ENCODE measurements at regions not wholly inside any gene's neighbourhood (a gene's known extent, or its start where the extent isn't known, plus 50 kb on each side); places are given as distances from the start of the nearest gene placed in this dataset.

DNA sequence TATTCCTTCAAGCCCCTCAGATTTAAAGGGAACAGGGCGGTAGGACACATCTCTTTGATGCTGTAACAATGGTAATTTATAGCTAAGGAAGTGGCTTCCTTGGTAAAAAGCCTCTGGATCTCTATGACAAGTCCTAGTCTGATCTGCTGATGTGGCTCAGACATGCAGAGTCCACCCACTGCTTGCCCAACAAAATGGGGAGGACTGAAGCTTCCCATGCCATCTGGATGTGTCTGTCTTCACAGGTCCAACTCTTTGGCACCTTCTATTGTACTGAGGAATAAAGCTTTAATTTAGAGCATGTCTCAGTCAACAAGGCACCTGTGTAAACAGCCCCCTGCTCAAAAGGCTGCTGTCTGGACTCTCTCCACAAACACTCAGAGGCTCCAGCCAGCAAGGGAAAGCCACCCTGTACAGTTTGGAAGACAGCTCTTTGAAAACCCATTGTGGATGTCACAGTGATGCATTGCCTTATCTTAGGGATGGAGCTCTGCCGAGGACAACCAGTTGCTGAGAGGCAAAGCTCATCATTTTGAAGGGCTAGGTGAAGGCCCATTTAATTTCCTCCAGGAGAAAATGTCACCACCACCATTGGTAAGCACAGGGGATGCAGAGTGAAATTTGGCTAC is 348.6 kb upstream of the GRM7 start:
- DNase-seq (ENCODE audit: low spot score): no peak

DNA sequence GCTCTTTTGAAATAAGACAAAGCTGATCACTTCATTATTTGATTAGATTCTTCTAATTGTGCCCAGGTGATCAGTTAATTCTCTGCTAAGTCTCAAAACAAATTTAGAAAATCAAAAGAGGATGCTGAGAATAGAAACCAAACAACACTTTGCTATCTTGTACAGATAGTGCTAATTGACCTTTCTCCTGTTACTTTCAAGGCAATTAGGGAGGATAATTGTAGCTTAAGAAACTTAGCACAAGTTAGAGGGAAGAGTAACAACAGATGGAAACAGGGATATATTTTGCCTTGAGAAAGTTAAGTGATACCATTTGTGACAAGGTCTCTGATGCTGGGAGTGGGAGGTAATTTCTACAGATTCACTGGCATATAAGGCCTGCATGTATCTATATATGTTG is 344.8 kb upstream of the GRM7 start:
- DNase-seq (ENCODE audit: low spot score): no peak

- DNase-seq (ENCODE audit: low spot score): no peak
Measured at GRCh38 chr3:6516694-6517093, 344.2 kb upstream of the GRM7 start.

- no peak for DNase-seq (ENCODE audit: low spot score)
Measured at GRCh38 chr3:6518709-6519345, 342.1 kb upstream of the GRM7 start.

DNA sequence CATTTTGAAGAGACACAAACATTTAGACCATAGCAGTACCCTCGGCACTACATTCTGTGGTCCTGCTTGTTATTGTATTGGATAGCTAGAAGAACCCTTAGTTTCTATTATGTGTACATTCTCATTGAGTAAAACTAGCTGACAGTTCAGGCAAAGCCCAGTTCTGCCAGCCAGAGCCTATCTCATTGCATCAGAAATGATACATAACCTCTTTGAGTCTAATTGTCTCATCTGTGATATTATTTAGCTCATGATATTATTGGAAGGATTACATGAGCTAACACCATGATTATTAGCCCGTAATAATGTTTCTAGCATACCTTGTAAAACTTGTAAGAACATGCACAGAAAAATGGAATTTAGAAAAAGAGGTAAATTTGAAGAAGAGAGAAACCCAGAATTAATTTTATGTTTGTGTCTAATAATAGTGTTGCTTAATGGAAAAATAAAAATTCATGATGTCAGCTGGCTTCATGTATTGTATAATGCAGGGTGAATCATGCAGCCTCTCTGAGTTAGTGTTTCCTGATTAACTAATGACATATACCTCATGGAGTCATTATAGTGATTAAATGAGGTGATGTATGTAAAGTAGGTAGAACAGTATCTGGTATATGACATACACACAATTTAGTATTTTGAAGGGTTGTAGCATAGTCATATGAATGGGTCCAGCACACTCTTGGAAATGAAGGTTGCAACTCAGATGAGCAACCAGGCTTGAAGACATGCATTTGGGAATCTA is 339.4 kb upstream of the GRM7 start:
- DNase-seq (ENCODE audit: low spot score): no peak

DNA sequence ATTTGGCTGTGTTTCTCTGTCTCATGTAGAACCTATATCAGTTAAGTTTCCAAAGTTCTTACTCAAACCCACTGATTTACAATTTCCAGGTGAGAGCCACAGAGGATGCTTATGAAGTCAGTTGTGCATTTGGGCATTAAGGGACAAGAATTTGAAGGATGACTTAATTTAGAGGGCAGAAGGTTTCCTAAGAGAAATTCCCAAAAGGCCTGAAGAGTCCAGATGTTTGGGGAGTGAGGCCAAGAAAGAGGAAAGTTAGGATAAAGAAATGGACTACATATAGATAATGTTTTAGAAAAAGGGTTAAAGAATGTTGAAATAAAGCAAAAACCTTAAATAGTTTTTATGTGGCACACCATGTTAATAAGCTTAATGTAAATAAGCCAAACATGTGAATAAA is 338.7 kb upstream of the GRM7 start:
- DNase-seq (ENCODE audit: low spot score): no peak

DNA sequence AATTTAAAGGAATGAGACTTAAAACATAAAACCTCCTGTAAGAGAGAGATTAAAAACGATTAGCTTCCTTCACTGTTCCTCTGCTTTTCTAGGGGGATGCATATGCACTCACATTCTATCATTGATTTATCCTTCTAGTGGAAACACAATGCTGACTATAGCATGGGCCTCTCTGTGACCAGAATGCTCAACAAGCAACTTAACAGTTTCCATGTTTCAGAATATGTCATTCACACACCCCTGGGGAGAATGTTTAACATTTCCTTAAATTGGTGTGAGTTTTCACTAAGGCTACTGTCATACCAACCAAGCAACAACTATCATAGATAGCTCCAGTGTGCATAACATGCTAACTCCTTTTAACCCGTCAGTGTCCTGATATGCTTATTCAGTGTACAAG is 337.9 kb upstream of the GRM7 start:
- DNase-seq (ENCODE audit: low spot score): no peak

- no peak for DNase-seq (ENCODE audit: low spot score)
Measured at GRCh38 chr3:6524479-6524878, 336.4 kb upstream of the GRM7 start.

DNA sequence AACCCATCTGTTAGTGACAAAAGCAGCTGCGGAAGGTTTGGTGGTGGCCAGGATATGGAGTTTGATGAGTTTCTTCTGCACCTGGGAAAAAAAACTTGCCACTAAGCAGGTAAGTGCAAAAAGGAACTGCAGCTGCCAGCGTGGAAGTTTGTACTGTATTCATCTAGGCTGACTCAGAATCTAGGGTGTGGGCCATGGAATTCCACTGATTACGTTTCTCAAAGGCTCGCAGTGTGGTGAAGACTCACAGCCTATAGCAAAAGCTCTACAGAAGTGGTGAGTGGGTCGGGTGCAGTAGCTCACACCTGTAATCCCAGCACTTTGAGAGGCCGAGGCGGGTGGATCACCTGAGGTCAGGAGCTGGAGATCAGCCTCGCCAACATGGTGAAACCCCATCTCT is 334.6 kb upstream of the GRM7 start:
- DNase-seq (ENCODE audit: low spot score): no peak

DNA sequence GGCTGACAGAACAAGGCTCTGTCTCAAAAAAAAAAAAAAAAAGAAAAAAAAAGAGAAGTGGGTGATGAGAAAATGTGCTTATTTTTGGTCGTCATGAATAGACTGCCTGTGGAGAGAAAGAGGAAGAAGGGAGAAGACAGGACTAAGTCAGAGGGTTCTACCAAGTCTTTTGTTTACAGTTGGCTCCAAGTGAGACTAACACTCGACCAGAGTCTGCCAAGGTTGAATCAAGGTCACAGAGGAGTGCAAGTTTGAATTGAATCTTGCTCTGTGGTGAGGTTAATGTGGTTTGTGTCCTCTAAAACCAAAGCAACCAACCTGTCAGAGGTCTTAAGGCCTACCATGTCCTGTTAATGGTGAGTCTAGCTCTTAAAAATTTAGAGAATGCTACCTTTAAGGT is 334.1 kb upstream of the GRM7 start:
- no peak for DNase-seq (ENCODE audit: low spot score)

- no peak for DNase-seq (ENCODE audit: low spot score)
Measured at GRCh38 chr3:6528951-6529350, 332.0 kb upstream of the GRM7 start.

- no peak for DNase-seq (ENCODE audit: low spot score)
Measured at GRCh38 chr3:6531153-6531552, 329.8 kb upstream of the GRM7 start.

GRCh38 chr3:6532101-6532500 is 328.8 kb upstream of the GRM7 start:
- no peak for DNase-seq (ENCODE audit: low spot score)

- DNase-seq (ENCODE audit: low spot score): no peak
Measured at GRCh38 chr3:6540981-6541380, 319.9 kb upstream of the GRM7 start.

GRCh38 chr3:6542795-6543194 is 318.1 kb upstream of the GRM7 start:
- DNase-seq (ENCODE audit: low spot score): no peak

DNA sequence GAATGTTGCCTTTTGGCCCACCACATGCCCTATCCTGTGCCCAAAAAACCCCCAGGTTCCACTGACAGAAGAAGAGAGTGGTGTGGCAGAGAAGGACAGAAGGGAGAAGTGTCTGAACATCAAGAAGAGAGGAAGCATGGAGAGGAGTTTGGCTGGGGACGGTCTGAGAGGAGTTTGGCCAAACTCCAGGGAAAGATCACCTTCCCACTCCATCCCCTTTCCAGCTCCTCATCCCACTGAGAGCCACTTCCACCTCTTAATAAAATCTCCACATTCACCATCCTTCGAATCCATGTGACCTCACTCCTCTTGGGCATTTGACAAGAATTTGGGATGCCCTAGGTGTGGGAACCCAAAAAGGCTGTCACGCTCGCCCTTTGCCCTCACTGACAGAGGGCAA is 311.6 kb upstream of the GRM7 start:
- DNase-seq (ENCODE audit: low spot score): no peak

DNA sequence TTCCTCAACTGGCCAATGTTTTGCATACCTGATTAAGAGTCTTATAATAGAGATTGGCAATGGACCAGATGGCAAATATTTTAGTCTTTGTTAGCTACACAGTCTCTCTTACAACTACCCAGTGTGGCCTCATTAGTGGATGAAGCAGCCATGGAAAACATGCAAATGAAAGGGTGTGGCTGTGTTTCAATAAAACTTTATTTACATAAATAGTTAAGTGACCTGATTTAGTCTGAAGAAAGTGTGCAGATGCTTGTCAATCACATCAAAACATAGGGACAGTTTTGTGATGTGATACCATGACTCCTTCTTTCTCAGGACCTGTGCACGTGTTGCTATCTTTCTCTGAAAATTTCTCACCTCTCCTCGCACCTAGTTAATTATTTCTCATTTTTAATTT is 309.8 kb upstream of the GRM7 start:
- no peak for DNase-seq (ENCODE audit: low spot score)

DNA sequence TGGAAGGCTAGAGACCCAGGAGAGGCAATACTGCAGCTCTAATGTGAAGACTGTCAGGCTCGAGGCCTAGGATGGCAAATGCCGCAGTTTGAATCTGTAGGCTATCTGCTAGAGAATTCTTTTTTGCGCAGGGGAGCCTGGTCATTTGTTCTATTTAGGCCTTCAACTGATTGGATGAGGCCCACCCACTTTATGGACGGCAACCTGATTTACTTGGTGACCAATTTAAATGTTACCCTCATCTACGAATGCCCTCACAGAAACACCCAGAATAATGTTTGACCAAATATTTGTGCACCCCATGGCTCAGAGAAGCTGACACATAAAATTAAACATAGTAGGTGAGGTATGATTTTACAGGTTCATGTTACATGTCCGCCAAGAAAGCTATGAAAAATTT is 300.7 kb upstream of the GRM7 start:
- no peak for DNase-seq (ENCODE audit: low spot score)

DNA sequence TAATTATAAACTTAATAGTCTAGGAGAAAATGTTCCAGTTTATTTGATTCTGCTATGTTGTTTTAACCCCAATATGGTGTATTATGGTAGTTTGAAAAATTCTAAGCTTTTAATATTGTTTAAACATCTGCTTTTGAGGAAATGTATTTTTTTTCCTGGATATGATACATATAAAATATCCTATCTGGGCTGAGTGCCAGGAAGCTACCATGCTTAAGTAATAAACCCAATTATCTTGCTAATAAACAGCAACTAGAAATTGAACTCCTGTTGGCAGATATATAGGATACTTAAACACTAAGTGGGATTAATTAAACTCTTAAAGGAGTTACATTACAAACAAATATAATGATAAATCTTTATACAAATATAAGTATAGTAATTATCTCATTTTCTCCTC is 293.7 kb upstream of the GRM7 start:
- DNase-seq (ENCODE audit: low spot score): no peak

- DNase-seq (ENCODE audit: low spot score): no peak
Measured at GRCh38 chr3:6568999-6569493, 291.9 kb upstream of the GRM7 start.

DNA sequence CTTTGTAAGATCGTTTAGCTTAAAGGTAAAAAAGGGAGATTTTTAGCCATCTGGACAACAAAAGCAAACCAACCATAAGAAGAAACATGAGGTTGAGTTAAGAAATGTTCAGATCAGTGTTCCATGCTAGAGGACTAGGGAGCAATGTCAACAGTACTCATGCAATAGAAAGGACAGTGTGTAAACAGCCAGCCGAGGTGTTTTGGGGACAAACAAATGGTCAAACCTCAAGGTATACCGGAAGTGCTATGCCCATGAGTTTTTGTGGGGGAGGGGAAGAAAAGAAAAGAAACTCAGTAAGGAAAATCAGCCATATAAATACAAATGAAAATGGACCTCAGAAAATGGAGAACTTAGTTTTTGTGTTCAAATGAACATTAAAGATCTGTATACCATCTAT is 289.5 kb upstream of the GRM7 start:
- no peak for DNase-seq (ENCODE audit: low spot score)

DNA sequence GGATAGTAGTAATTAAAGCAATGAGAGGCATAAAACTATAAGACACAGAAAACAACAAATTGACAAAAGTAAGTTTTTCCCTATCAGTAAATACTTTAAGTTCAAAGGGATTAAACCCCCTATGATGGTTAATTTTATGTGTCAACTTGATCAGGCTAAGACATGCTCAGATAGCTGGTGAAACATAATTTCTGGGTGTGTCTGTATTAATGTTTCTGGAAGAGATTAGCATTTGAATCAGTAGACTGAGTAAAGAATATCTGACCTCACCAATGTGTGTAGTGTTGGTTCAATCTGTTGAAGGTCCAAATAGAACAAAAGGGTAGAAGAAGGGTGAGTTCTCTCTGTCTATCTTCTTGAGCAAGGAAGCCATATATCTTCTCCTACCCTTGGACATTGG is 283.3 kb upstream of the GRM7 start:
- no peak for DNase-seq (ENCODE audit: low spot score)

- DNase-seq (ENCODE audit: low spot score): no peak
Measured at GRCh38 chr3:6578526-6578925, 282.4 kb upstream of the GRM7 start.
